ENCODE measurements at regions not wholly inside any gene's neighbourhood (a gene's known extent, or its start where the extent isn't known, plus 50 kb on each side); places are given as distances from the start of the nearest gene placed in this dataset.

GRCh38 chr10:46223064-46223480 lies 63.7 kb upstream of the ANTXRL start:
- TF ChIP-seq CTCF (IDR thresholded peaks at IDR 0.05; ENCODE audit: low read length) (peak; percentile 56), EZH2 (optimal IDR thresholded peaks at IDR 0.05; ENCODE audit: low read depth, low read length) (no peak)
